Jurkat, Clone E6-1 (cell line): ENCODE measurements at regions not wholly inside any gene's neighbourhood (a gene's known extent, or its start where the extent isn't known, plus 50 kb on each side); places are given as distances from the start of the nearest gene placed in this dataset.
A peak's percentile ranks its signal among the peaks of the same experiment; 100 is the strongest.

Experiments
- DNase-seq: peaks from one replicate; pipeline ENCODE4 v3.0.0-alpha.2; 2011; ENCODE audit warnings: low read depth, low spot score
- H3K4me3 ChIP-seq: 2 replicates; pipeline ENCODE4 v1.5.1; 2011; ENCODE audit warnings: mild to moderate bottlenecking, low read length, control low read depth, moderate library complexity

DNA sequence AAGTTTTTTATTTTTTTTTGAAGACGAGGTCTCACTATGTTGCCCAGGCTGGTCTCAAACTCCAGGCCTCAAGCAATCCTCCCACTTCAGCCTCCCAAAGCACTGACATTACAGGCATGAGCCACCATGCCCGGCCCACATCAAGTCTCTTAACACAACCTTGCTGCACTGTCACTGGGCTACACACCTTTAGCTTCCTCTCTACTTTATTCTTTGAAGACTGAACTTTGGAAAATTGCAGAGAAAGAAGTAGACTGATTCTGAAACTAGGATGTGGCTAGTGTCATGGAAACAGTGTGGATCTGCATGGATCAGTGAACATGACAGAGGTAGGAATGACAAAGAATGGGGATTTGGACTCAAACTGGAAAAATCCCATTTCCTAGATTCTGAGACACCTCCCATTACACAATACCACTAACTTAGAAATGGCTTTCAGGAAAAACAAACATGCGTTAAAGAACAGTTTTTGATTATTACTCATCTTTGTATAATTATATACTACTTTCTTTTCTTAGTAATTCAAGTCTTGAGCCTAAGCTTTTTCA lies 99.6 kb upstream of the SPON1 start:
- H3K4me3 ChIP-seq: no peak overlapping the region
- DNase-seq: no peak

DNA sequence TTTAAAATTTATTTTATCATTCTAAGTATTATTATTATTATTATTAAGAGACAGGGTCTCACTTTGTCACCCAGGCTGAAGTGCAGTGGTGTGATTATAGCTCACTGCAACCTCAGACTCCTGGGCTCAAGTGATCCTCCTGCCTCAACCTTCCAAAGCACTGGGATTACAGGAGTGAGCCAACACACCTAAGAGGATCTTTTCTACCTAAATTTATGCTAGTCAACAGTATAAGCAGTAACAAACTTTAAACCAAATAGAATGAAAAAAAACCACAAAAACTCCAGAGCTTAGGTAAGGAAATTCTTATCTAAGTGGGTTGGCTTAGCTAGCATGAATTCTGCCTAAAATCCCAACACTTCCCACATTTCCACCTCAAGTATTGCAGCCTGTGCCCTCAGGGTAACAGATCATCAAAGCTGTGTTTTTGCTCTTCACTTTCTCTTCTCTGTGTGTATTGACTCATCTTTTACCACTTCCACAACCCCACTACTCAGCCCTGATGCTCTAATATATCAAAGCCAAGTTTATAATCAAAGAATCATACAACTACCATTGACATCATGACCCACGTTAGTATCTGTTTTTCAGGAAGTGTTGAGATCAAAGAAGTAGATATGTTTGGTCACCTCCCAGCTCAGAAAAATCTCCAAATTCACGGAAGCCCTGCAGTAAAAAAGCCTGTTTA lies 93.7 kb upstream of the SPON1 start:
- H3K4me3 ChIP-seq: no peak overlapping the region
- peak; percentile 65 for DNase-seq

- no peak overlapping the region for H3K4me3 ChIP-seq
- DNase-seq: no peak
Observed at GRCh38 chr11:13869398-13869886, 93.1 kb upstream of the SPON1 start.

- no peak for DNase-seq
- H3K4me3 ChIP-seq: no peak overlapping the region
Observed at GRCh38 chr11:13874597-13874996, 87.9 kb upstream of the SPON1 start.

- no peak overlapping the region for H3K4me3 ChIP-seq
- DNase-seq: no peak
Observed at GRCh38 chr11:13875643-13876042, 86.9 kb upstream of the SPON1 start.

GRCh38 chr11:13876423-13876822 lies 86.1 kb upstream of the SPON1 start:
- no peak for DNase-seq

GRCh38 chr11:13878077-13878476 lies 84.4 kb upstream of the SPON1 start:
- no peak for DNase-seq
- no peak overlapping the region for H3K4me3 ChIP-seq

More at GRCh38 chr11:13876423-13876822, 86.1 kb upstream of the SPON1 start:
- H3K4me3 ChIP-seq: no peak overlapping the region

GRCh38 chr11:13880634-13881033 lies 81.9 kb upstream of the SPON1 start:
- H3K4me3 ChIP-seq: no peak overlapping the region
- no peak for DNase-seq

- H3K4me3 ChIP-seq: no peak overlapping the region
- no peak for DNase-seq
Observed at GRCh38 chr11:13881226-13881905, 81.2 kb upstream of the SPON1 start.

DNA sequence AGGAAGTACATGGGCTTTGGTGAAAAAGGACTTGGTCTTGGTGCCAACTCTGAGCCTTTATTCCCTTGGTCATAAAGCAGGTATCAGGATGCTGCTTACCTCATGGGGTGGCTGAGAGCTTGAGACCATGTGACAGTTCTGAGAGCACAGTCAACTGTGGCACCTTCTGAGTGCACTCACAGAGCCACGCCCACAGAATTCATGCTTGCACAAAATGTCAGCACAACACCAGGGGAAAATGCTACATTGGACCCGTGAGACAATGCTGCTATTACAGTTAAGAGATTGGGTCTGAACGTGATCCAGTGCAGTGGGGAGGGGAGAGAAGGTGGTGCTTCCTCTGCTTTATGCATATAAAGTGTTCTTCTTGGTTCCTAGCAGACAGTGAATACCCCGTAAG lies 79.5 kb upstream of the SPON1 start:
- no peak overlapping the region for H3K4me3 ChIP-seq
- peak; percentile 9 for DNase-seq

- H3K4me3 ChIP-seq: no peak overlapping the region
- no peak for DNase-seq
Observed at GRCh38 chr11:13883589-13883988, 78.9 kb upstream of the SPON1 start.

DNA sequence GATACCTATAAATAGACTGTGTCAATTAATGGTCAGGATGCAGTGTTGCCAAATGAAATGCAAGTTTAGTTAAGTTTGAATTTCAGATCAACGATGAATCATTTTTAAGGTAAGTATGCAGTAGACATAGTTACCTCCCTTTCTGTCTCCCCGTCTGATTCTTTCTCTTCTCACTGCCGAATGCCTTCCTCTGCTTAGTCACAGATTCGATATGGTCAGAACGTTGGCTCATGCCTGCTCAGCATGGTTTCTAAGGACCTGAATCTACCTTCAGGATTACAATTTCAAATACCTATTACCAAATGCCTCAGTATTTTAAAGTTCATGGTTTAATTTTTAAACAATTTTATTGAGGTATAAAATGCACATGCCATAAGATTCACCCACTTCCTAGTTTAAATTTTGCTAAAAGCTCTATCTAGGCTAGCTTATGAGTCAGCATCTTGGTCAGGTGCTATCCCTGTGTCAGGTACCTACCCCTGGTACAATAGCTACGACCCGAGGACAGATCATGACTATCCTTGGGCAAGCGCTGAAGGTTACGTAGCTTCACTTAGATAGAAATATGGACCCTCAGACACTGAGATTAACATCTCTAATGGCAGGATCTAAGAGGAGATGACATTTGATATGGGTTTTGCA lies 78.2 kb upstream of the SPON1 start:
- H3K4me3 ChIP-seq: no peak overlapping the region
- DNase-seq: no peak

DNA sequence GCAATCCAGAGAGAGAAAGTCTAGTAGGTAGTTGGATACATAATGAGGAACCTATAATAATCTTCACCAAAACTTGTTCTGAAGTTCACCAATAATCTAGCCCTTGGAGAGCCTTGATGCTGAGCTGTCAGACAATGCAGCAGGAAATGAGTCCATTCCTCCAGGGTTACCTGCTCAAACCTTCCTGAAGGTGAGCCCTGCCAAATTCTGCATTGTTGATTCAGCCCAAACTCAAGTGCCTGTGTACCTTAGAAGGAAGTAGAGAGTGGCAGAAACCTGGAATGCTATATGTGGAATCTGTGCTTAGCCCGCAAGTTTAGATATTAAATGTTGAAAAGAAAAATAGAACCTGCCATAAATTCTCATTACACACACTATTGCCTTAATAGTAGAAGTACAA lies 77.4 kb upstream of the SPON1 start:
- H3K4me3 ChIP-seq: no peak overlapping the region
- no peak for DNase-seq

DNA sequence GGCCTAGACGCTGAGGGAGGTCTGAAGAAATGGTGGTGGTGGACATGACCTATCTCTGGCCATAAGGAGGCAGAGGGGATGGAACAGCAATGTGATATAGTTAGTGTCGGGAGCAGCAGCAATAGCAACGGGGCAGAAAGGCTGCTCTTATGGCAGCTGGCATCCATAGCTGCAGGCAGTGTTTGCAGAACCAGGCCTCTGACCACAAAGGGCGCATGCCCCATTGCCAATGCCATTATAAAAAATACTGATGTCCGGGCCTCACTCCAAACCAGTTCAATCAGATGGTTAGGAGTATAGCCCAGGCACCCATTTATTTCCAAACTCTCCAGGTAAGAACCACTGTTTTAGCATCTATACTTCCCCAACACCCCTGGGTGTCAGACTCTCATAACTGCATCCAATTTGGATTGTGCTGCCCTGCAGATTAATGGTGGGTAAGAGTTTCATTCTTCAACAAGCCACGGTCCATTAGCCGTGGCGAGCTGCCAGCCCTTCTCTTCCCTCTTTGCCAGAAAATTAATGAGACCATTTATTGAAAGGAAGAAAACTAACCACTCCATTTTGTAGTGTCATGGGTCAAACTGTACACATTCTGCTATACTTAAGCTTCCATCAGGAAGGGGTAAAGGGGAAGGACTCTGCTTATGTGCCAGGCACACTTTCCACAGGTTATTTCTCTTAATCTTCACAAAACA lies 72.8 kb upstream of the SPON1 start:
- H3K4me3 ChIP-seq: no peak overlapping the region
- no peak for DNase-seq

DNA sequence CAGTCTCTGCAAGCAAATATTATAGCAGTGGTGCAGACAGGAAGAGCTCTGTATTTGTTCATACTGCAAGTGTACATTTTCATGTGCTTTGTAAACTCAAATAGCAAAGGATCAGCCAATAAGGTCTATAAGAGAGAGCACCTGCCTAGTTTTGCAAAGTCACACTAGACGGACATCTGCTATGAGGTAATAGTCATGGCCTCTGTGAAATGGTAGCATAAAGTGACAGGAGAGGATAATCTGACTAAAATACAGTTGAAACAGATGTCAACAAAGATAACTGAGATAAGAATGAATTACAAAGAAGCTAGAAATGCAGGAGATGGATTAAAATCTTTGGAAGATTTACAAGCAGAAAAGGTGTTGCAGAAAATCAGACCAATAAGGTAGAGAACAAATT lies 70.6 kb upstream of the SPON1 start:
- peak; percentile 39 for DNase-seq
- no peak overlapping the region for H3K4me3 ChIP-seq

DNA sequence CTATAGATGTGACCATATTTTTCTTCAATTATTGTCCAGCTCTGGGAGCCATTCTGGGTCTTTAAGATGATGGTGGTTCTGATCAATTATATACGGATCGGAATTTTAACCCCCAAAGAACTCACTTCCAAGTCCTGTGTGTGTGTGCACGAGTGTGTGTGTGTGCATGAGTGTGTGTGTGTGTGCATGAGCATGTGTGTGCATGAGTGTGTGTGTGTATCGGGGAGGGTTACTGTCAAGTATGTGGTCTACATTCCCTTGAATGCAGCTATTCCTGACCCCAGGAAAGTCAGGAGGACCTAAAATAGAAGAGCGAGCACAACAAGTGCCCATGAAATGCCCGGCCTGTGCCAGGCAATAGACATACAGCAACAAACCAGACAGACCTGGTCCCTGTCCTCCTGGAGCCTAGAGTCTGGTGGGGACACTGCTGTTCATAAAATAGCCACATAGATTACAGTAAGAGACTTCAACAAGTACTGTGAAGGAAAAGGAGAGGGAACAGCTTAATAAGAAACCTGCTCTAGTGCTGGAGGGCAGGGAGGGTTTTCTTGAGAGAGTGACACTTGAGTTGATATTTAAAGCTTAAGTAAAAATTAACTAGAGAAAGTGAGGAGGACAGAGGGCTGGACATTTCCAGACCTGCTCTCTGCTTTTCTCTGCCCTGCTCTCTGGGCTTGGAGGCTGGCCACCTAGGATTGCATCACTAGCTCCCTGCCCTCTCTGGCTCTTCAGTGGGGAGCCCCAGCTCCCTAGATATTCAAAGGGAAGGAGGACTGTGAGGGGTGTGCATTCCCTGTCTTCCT lies 66.1 kb upstream of the SPON1 start:
- H3K4me3 ChIP-seq: no peak overlapping the region
- no peak for DNase-seq

- no peak overlapping the region for H3K4me3 ChIP-seq
- DNase-seq: no peak
Observed at GRCh38 chr11:13896981-13897353, 65.6 kb upstream of the SPON1 start.

- H3K4me3 ChIP-seq: no peak overlapping the region
- DNase-seq: peak; percentile 10
Observed at GRCh38 chr11:13897646-13898276, 64.8 kb upstream of the SPON1 start.
